ENCODE measurements at regions not wholly inside any gene's neighbourhood (a gene's known extent, or its start where the extent isn't known, plus 50 kb on each side); places are given as distances from the start of the nearest gene placed in this dataset.

- no peak for TF ChIP-seq PRDM2 (tag by site-specific recombination; IDR thresholded peaks at IDR 0.05; ENCODE audit: borderline replicate concordance)
Measured at GRCh38 chr5:121033334-121033733, 569.2 kb downstream of the PRR16 start (continued).

GRCh38 chr5:121038438-121038837, 574.3 kb downstream of the PRR16 start:
- H3K9me3 ChIP-seq (ENCODE audit: control insufficient read depth, insufficient read depth, low read depth, low read length) = no peaks in the 10 kb centered on the region
- H3K27ac ChIP-seq (ENCODE audit: extremely low read depth, low read depth, low read length) = no peak overlapping the region
- H3K4me1 ChIP-seq (ENCODE audit: control insufficient read depth, insufficient read depth, low read length) = no peaks in the 10 kb centered on the region
- CTCF ChIA-PET = no interaction called here
- TF ChIP-seq ZNF670 (tag by site-specific recombination; IDR thresholded peaks at IDR 0.05; ENCODE audit: low read depth) (no peak), SCRT2 (tag by site-specific recombination; IDR thresholded peaks at IDR 0.05) (no peak), HIC1 (tag by site-specific recombination; IDR thresholded peaks at IDR 0.05) (no peak), ZNF501 (tag by site-specific recombination; IDR thresholded peaks at IDR 0.05) (no peak), ZNF391 (tag by site-specific recombination; IDR thresholded peaks at IDR 0.05; ENCODE audit: borderline replicate concordance, low read depth) (no peak), ZNF513 (tag by site-specific recombination; IDR thresholded peaks at IDR 0.05) (no peak), ZIC2 (tag by site-specific recombination; IDR thresholded peaks at IDR 0.05) (no peak), ZNF677 (tag by site-specific recombination; IDR thresholded peaks at IDR 0.05) (no peak), SETDB1 (IDR thresholded peaks at IDR 0.05; ENCODE audit: insufficient read length, low read length) (no peak), ZNF394 (tag by site-specific recombination; IDR thresholded peaks at IDR 0.05; ENCODE audit: borderline replicate concordance) (no peak), ZNF24 (tag by site-specific recombination; IDR thresholded peaks at IDR 0.05) (no peak), ELK4 (IDR thresholded peaks at IDR 0.05; ENCODE audit: borderline replicate concordance, low read depth, low read length) (no peak), KLF7 (tag by site-specific recombination; IDR thresholded peaks at IDR 0.05; ENCODE audit: borderline replicate concordance) (no peak), ZNF433 (tag by site-specific recombination; IDR thresholded peaks at IDR 0.05; ENCODE audit: low read depth) (no peak), ZNF366 (tag by site-specific recombination; conservative IDR thresholded peaks at IDR 0.05) (no peak)
- H3K4me3 ChIP-seq (ENCODE audit: low read depth, low read length) = no peak overlapping the region
- H3K36me3 ChIP-seq (ENCODE audit: control insufficient read depth in 2 of 2, insufficient read depth in 1 of 2, low read length in 2 of 2) = no peaks in the 10 kb centered on the region
- POLR2A ChIA-PET = no interaction called here
